Gastrocnemius medialis (tissue), 4 donors: ENCODE measurements at regions not wholly inside any gene's neighbourhood (a gene's known extent, or its start where the extent isn't known, plus 50 kb on each side); places are given as distances from the start of the nearest gene placed in this dataset.
"Not testable (repeated sequence)": the region's sequence is repeated elsewhere in the genome, so short reads cannot be mapped to it uniquely, and the experiment has no call there.

Source experiments
- ATAC-seq, 2 donors: fragments of 150-250 bp; one replicate each; pipeline ENCODE4 v1.9.1; 2016
- DNase-seq, 2 donors: peaks; one replicate each; pipeline ENCODE4 v3.0.0-alpha.2; 2019
- H3K27ac ChIP-seq, 4 donors: fragments of 200-600 bp; sonication (generic); 1 replicate in 1 of 4; 2 replicates in 3 of 4; pipeline ENCODE4 v1.5.1; 2016 to 2018; ENCODE audit warnings: mild to moderate bottlenecking in 2 of 4, moderate library complexity in 1 of 4
- H3K27me3 ChIP-seq, 3 donors: fragments of 200-600 bp; sonication (generic) in 2 of 3; 1 replicate in 1 of 3; 2 replicates in 2 of 3; pipeline versions ENCODE4 v1.5.1 to v1.6.0; 2016 to 2019; ENCODE audit warnings: mild to moderate bottlenecking in 1 of 3, moderate library complexity in 1 of 3
- H3K36me3 ChIP-seq, 2 donors: fragments of 200-600 bp; sonication (generic) in 1 of 2; one replicate each; pipeline ENCODE4 v1.5.1; 2017 to 2018
- H3K4me1 ChIP-seq, 2 donors: fragments of 200-600 bp; sonication (generic) in 1 of 2; one replicate each; pipeline ENCODE4 v1.5.1; 2016 to 2017; ENCODE audit warnings: mild to moderate bottlenecking in 2 of 2
- H3K4me3 ChIP-seq, 4 donors: fragments of 200-600 bp; sonication (generic) in 3 of 4; 1 replicate in 1 of 4; 2 replicates in 3 of 4; pipeline ENCODE4 v1.5.1; 2016 to 2019; ENCODE audit warnings: mild to moderate bottlenecking in 2 of 4
- H3K9me3 ChIP-seq, 3 donors: fragments of 200-600 bp; sonication (generic) in 2 of 3; 1 replicate in 1 of 3; 2 replicates in 2 of 3; pipeline ENCODE4 v1.5.1; 2016 to 2019
- POLR2A ChIP-seq, 2 donors: fragments of 450-650 bp; IDR thresholded peaks; one replicate each; pipeline ENCODE4 v1.6.1; 2017; ENCODE audit warnings: antibody characterized with exemption in 2 of 2, mild to moderate bottlenecking in 2 of 2, moderate library complexity in 2 of 2
- in situ Hi-C, 4 donors: fragments of 200-750 bp; cut with MboI; loops; one replicate each; pipeline versions ENCODE4 v1.15.0 to v1.8.0; 2017; ENCODE audit warnings: low sequenced_read_pairs in 4 of 4
- intact Hi-C: fragments of 100-400 bp; cut with DNase I; formaldehyde crosslinking; loops from one replicate; pipeline ENCODE4 v1.15.1; 2023; ENCODE audit warnings: low total_unique reads
- TF ChIP-seq, protein P1 (sequence below), 5 experiments: fragments of 450-650 bp in 3 of 5; fragments of 200-600 bp in 2 of 5; sonication (generic) in 2 of 5; IDR thresholded peaks in 4 of 5; conservative IDR thresholded peaks in 1 of 5; 1 replicate in 4 of 5; 2 replicates in 1 of 5; pipeline ENCODE4 v1.5.1; 2016 to 2019; ENCODE audit warnings: antibody characterized with exemption in 5 of 5, mild to moderate bottlenecking in 3 of 5, moderate library complexity in 3 of 5

DNA sequence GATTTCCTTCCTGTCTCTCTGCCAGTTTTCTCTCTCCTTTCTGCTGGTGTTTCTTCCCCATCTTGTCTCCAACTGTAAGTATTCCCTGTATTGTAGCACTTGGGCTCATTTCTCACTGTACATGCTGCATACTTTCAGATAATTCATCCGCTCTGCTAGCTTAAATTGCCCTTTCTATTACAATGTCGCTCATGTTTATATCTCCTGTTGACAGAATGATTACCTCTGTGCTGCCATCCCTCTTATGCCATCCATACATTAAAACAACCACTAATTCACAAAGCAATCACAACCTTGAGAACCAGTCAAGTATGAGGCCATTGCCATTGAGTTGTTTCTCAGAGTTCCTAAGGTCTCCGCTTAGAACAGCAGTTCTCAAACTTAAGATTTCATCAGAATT lies 107.5 kb upstream of the SOX2 start:
- Histone ChIP-seq H3K4me1 (no peaks in the 10 kb centered on the region), H3K36me3 (no peaks in the 10 kb centered on the region), H3K4me3 (no peak overlapping the region), H3K27me3 (no peaks in the 10 kb centered on the region), H3K9me3 (no peaks in the 10 kb centered on the region), H3K27ac (no peak overlapping the region)
- TF ChIP-seq, protein P1, sequence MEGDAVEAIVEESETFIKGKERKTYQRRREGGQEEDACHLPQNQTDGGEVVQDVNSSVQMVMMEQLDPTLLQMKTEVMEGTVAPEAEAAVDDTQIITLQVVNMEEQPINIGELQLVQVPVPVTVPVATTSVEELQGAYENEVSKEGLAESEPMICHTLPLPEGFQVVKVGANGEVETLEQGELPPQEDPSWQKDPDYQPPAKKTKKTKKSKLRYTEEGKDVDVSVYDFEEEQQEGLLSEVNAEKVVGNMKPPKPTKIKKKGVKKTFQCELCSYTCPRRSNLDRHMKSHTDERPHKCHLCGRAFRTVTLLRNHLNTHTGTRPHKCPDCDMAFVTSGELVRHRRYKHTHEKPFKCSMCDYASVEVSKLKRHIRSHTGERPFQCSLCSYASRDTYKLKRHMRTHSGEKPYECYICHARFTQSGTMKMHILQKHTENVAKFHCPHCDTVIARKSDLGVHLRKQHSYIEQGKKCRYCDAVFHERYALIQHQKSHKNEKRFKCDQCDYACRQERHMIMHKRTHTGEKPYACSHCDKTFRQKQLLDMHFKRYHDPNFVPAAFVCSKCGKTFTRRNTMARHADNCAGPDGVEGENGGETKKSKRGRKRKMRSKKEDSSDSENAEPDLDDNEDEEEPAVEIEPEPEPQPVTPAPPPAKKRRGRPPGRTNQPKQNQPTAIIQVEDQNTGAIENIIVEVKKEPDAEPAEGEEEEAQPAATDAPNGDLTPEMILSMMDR (IDR thresholded peaks at IDR 0.05 in 4 of 5, conservative IDR thresholded peaks at IDR 0.05 in 1 of 5) = no peak
- no peak for TF ChIP-seq POLR2A (IDR thresholded peaks at IDR 0.05)
- intact Hi-C loops (no loop called here), in situ Hi-C loops (no loop called here)
- no peak for ATAC-seq
- no peak for DNase-seq

DNA sequence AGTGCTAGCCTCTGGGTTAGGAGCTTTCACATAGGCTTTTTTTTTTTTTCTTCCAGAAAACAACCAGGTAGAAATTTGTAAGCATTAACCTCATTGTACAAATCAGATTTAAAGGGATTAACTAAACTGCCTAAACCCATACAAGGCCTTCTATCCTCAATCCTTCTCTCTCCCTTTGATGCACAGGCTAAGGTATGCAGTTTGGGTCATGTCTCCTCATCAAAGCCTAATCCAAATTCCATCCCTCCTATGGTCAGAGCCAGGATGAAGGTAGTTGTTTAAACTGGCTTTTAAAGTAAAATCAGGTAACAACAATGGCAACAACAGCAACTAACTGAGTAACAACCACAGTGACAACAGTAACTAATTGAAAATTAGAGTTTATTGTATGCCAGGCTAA lies 115.6 kb upstream of the SOX2 start:
- H3K27ac ChIP-seq = no peak overlapping the region
- TF ChIP-seq, protein P1 (IDR thresholded peaks at IDR 0.05 in 4 of 5, conservative IDR thresholded peaks at IDR 0.05 in 1 of 5) = no peak
- TF ChIP-seq POLR2A (IDR thresholded peaks at IDR 0.05) = no peak
- ATAC-seq (no peak), DNase-seq (no peak)
- no peaks in the 10 kb centered on the region for H3K4me1 ChIP-seq
- intact Hi-C loops = no loop called here
- in situ Hi-C loops = no loop called here
- H3K4me3 ChIP-seq = no peak overlapping the region
- no peaks in the 10 kb centered on the region for H3K27me3 ChIP-seq
- no peaks in the 10 kb centered on the region for H3K9me3 ChIP-seq
- H3K36me3 ChIP-seq = no peaks in the 10 kb centered on the region

DNA sequence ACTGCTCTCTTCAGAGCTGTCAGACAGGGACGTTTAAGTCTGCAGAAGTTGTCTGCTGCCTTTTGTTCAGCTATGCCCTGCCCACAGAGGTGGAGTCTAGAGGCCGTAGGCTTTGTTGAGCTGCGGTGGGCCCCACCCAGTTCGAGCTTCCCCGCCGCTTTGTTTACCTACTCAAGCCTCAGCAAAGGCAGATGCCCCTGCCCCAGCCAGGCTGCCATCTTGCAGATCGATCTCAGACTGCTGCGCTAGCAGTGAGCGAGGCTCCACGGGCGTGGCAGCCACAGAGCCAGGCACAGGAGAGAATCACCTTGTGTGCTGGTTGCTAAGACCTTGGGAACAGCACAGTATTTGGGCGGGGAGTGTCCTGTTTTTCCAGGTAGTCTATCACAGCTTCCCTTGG lies 120.8 kb upstream of the SOX2 start:
- H3K27me3 ChIP-seq, DNase-seq, ATAC-seq, in situ Hi-C loops, H3K36me3 ChIP-seq, H3K9me3 ChIP-seq, H3K27ac ChIP-seq, H3K4me1 ChIP-seq, H3K4me3 ChIP-seq, intact Hi-C loops: not testable (repeated sequence)

DNA sequence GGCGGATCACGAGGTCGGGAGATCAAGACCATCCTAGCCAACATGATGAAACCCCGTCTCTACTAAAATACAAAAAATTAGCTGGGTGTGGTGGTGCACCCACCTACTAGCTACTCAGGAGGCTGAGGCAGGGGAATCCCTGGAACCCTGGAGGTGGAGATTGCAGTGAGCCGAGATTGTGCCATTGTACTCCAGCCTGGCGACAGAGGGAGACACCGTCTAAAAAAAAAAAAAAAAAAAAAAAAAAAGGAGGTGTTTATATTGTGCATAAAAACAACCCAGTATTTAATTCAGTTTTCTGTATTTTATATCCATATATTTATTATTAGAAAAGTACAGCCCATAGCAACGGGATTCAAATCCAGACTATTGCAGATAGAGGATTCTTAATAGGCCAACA lies 129.1 kb upstream of the SOX2 start:
- Histone ChIP-seq H3K27ac (no peak overlapping the region), H3K9me3 (no peaks in the 10 kb centered on the region), H3K4me1 (no peaks in the 10 kb centered on the region), H3K27me3 (no peaks in the 10 kb centered on the region), H3K36me3 (no peaks in the 10 kb centered on the region), H3K4me3 (no peak overlapping the region)
- in situ Hi-C loops (no loop called here), intact Hi-C loops (no loop called here)
- TF ChIP-seq, protein P1 (IDR thresholded peaks at IDR 0.05 in 4 of 5, conservative IDR thresholded peaks at IDR 0.05 in 1 of 5) = no peak
- no peak for DNase-seq
- ATAC-seq = no peak

DNA sequence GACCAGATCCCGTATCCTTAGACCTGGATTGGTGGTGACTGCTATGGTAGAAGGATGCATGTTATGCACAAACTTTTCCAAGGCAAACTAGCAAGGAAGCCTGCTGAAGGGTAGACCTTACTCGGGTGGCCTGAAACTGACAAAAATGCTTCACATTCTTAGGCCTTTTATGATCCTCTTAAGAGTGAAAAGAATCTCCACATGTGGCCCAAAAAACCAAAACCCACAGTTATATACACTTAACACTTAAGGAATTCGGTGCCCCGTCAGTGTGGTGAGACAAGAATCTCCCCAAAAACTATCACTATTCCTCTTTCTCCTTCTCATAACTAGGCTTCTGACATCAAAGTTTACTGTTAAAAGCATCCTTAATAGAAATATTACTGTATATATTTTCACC lies 130.1 kb upstream of the SOX2 start:
- Histone ChIP-seq H3K4me1 (no peaks in the 10 kb centered on the region), H3K9me3 (no peaks in the 10 kb centered on the region), H3K27me3 (no peaks in the 10 kb centered on the region), H3K27ac (no peak overlapping the region), H3K4me3 (no peak overlapping the region), H3K36me3 (no peaks in the 10 kb centered on the region)
- in situ Hi-C loops (no loop called here), intact Hi-C loops (no loop called here)
- DNase-seq (no peak), ATAC-seq (no peak)
- TF ChIP-seq, protein P1 (IDR thresholded peaks at IDR 0.05 in 4 of 5, conservative IDR thresholded peaks at IDR 0.05 in 1 of 5) = no peak
- no peak for TF ChIP-seq POLR2A (IDR thresholded peaks at IDR 0.05)
